ENCODE measurements at regions not wholly inside any gene's neighbourhood (a gene's known extent, or its start where the extent isn't known, plus 50 kb on each side); places are given as distances from the start of the nearest gene placed in this dataset.

DNA sequence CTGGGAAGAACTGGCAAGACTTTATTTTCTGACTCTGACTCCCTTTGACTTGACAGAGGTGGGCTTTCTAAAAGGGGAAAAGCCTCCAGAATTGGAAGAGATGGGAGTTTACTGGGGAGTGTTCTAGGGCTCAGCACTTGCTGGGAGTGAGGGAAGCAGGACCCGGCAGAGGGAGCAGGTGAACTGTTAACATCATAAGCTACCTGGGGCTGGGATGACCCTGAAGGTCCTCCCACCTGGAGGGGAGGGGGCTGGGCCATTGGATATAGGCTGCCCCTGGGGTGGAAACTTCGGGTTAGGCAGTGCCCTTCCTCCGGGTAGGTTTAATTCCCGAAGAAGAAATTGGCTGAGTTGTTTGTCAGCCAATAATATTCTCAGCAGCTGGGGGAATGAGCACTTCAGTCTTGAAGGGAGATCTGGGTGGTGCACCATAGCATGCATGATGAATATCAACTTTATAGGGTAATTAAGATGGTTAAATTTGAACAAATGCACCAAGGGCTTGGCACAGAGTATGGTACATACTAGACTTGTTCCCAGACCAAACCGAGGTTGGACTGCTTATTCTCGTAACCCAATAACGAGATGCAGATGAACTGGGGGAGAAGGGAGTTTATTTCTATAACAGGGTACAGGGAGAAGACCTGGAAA, 337.0 kb downstream of the HAPSTR1 start:
- Histone ChIP-seq H3K9me3 (replicated peaks; ENCODE audit: control insufficient read depth, insufficient read depth, low read depth, low read length) (no peaks in the 10 kb centered on the region), H3K4me3 (no peak overlapping the region), H3K4me1 (replicated peaks in 1 of 2; ENCODE audit: control insufficient read depth in 2 of 2, insufficient read depth in 2 of 2, low read length in 2 of 2) (no peaks in the 10 kb centered on the region), H3K27ac (ENCODE audit: extremely low read depth, low read depth, low read length) (no peak overlapping the region), H3K4me2 (ENCODE audit: insufficient read depth, low read length) (no peak overlapping the region), H3K27me3 (ENCODE audit: control insufficient read depth in 2 of 2, insufficient read depth in 2 of 2, low read length in 2 of 2) (no peaks in the 10 kb centered on the region), H3K9ac (ENCODE audit: insufficient read depth in 1 of 2, low read depth in 2 of 2, low read length in 2 of 2) (no peak overlapping the region), H2AFZ (ENCODE audit: low read depth, low read length) (no peak overlapping the region), H4K20me1 (replicated peaks; ENCODE audit: control insufficient read depth, insufficient read depth, low read length) (no peaks in the 10 kb centered on the region), H3K36me3 (ENCODE audit: control insufficient read depth, insufficient read depth, low read length) (no peaks in the 10 kb centered on the region), H3K9me1 (ENCODE audit: control insufficient read depth, insufficient read depth, low read length) (no peaks in the 10 kb centered on the region), H3K79me2 (ENCODE audit: control insufficient read depth, insufficient read depth, low read length) (no peaks in the 10 kb centered on the region)
- in situ Hi-C loops (cut with MboI) (no loop called here), intact Hi-C loops (cut with micrococcal nuclease) (no loop called here)
- CTCF ChIA-PET (ENCODE audit: low intra/inter-chr PET ratio), result no interaction called here
- DNase-seq (ENCODE audit: extremely low read depth in 1 of 4, low spot score in 3 of 4) (no peak), ATAC-seq (no peak), FAIRE-seq (no peak)
- 0% methylated on average over 7 of the region's 7 CpGs for WGBS (ENCODE audit: insufficient coverage, low coverage, missing lambda C conversion rate)
- POLR2A ChIA-PET, result interaction anchor here (0.8 to 1.2 kb wide), 2 partner anchors 9 to 859 kb away, joined by 3 to 4 read pairs; no protein-coding TSS in a partner anchor
- no TSS peak for BruUV-seq (replicated peaks)
- TF ChIP-seq RAD21 (CRISPR knock-in tag; conservative IDR thresholded peaks at IDR 0.05 in 1 of 2, IDR thresholded peaks at IDR 0.05 in 1 of 2) (no peak), PPARD (CRISPR knock-in tag; IDR thresholded peaks at IDR 0.05) (no peak), SIN3B (IDR thresholded peaks at IDR 0.05; ENCODE audit: low read depth) (no peak), DDX20 (tag; IDR thresholded peaks at IDR 0.05; ENCODE audit: low read depth) (no peak), CXXC5 (CRISPR knock-in tag; IDR thresholded peaks at IDR 0.05) (no peak), BRD9 (IDR thresholded peaks at IDR 0.05; ENCODE audit: low read depth, partially characterized antibody) (no peak), BDP1 (IDR thresholded peaks at IDR 0.05; ENCODE audit: insufficient read depth, insufficient read length) (no peak), PRDM10 (IDR thresholded peaks at IDR 0.05; ENCODE audit: partially characterized antibody) (no peak), ZNF165 (CRISPR knock-in tag; IDR thresholded peaks at IDR 0.05; ENCODE audit: borderline replicate concordance) (no peak), SMAD4 (CRISPR knock-in tag; conservative IDR thresholded peaks at IDR 0.05) (no peak)
- TF ChIP-seq, protein P1, sequence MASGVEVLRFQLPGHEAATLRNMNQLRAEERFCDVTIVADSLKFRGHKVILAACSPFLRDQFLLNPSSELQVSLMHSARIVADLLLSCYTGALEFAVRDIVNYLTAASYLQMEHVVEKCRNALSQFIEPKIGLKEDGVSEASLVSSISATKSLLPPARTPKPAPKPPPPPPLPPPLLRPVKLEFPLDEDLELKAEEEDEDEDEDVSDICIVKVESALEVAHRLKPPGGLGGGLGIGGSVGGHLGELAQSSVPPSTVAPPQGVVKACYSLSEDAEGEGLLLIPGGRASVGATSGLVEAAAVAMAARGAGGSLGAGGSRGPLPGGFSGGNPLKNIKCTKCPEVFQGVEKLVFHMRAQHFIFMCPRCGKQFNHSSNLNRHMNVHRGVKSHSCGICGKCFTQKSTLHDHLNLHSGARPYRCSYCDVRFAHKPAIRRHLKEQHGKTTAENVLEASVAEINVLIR (CRISPR knock-in tag; IDR thresholded peaks at IDR 0.05), result no peak
- TF ChIP-seq, protein P2, sequence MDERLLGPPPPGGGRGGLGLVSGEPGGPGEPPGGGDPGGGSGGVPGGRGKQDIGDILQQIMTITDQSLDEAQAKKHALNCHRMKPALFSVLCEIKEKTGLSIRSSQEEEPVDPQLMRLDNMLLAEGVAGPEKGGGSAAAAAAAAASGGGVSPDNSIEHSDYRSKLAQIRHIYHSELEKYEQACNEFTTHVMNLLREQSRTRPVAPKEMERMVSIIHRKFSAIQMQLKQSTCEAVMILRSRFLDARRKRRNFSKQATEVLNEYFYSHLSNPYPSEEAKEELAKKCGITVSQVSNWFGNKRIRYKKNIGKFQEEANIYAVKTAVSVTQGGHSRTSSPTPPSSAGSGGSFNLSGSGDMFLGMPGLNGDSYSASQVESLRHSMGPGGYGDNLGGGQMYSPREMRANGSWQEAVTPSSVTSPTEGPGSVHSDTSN (CRISPR knock-in tag; IDR thresholded peaks at IDR 0.05; ENCODE audit: low read depth), result no peak
- TF ChIP-seq, protein P2 (tag; conservative IDR thresholded peaks at IDR 0.05; ENCODE audit: low read depth), result no peak
- TF ChIP-seq, protein P3, sequence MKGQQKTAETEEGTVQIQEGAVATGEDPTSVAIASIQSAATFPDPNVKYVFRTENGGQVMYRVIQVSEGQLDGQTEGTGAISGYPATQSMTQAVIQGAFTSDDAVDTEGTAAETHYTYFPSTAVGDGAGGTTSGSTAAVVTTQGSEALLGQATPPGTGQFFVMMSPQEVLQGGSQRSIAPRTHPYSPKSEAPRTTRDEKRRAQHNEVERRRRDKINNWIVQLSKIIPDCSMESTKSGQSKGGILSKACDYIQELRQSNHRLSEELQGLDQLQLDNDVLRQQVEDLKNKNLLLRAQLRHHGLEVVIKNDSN (CRISPR knock-in tag; IDR thresholded peaks at IDR 0.05), result no peak
